H1 (cell line): ENCODE measurements at regions not wholly inside any gene's neighbourhood (a gene's known extent, or its start where the extent isn't known, plus 50 kb on each side); places are given as distances from the start of the nearest gene placed in this dataset.

ENCODE experiments used
- CTCF ChIA-PET: fragments of 300-600 bp; sonication (Branson Sonifier 250); formaldehyde crosslinking; loops from one replicate; lab custom pipeline; 2021; ENCODE audit not compliant: partially characterized antibody; lab: Charles Lee
- POLR2A ChIA-PET: fragments of 300-600 bp; sonication (Branson Sonifier 250); formaldehyde crosslinking; loops from one replicate; lab custom pipeline; 2021; ENCODE audit warnings: inconsistent platforms; ENCODE audit not compliant: partially characterized antibody; lab: Charles Lee
- DNase-seq, 2 experiments: peaks; one replicate each; pipeline versions ENCODE4 v3.0.0 to v3.0.0-alpha.2; 2010 to 2022; ENCODE audit warnings: low spot score in 2 of 2, low read depth in 1 of 2, mixed read lengths in 1 of 2
- FAIRE-seq: peaks from 2 replicates; lab custom pipeline; 2011; peaks lifted over from hg19 to GRCh38; lab: Jason Lieb, UNC
- H2AFZ ChIP-seq: 2 replicates; pipeline ENCODE4 v1.8.1; 2012; ENCODE audit warnings: low read length, inconsistent platforms
- H2AK5ac ChIP-seq: 2 replicates; pipeline ENCODE4 v1.6.1; 2013; ENCODE audit warnings: low read depth, low read length
- H2BK120ac ChIP-seq: replicated peaks from 2 replicates; pipeline ENCODE3; 2013; ENCODE audit warnings: low read depth, low read length, inconsistent platforms
- H2BK12ac ChIP-seq: 2 replicates; pipeline ENCODE4 v1.6.1; 2013; ENCODE audit warnings: low read depth, low read length
- H2BK15ac ChIP-seq: 2 replicates; pipeline ENCODE4 v1.6.1; 2013; ENCODE audit warnings: low read length
- H2BK20ac ChIP-seq: 2 replicates; pipeline ENCODE4 v1.6.1; 2013; ENCODE audit warnings: low read length
- H2BK5ac ChIP-seq: 2 replicates; pipeline ENCODE4 v1.6.1; 2013; ENCODE audit warnings: low read depth, low read length
- H3K14ac ChIP-seq: 2 replicates; pipeline ENCODE4 v1.6.1; 2013; ENCODE audit warnings: inconsistent platforms; ENCODE audit not compliant: insufficient read length
- H3K18ac ChIP-seq: 2 replicates; pipeline ENCODE4 v1.6.1; 2013; ENCODE audit warnings: low read length; ENCODE audit errors: extremely low read depth
- H3K23ac ChIP-seq: 2 replicates; pipeline ENCODE4 v1.6.1; 2013; ENCODE audit warnings: inconsistent platforms; ENCODE audit not compliant: insufficient read length
- H3K23me2 ChIP-seq: 2 replicates; pipeline ENCODE4 v1.6.1; 2013; ENCODE audit warnings: low read depth, low read length
- H3K27ac ChIP-seq: 2 replicates; pipeline ENCODE4 v1.6.1; 2011; ENCODE audit warnings: low read depth, low read length, inconsistent platforms
- H3K27me3 ChIP-seq, 4 experiments: replicated peaks in 1 of 4; 1 replicate in 1 of 4; 2 replicates in 3 of 4; pipeline versions ENCODE4 v1.6.1 to v1.8.1; 2011 to 2013; ENCODE audit warnings: low read length in 3 of 4, mild to moderate bottlenecking in 3 of 4, inconsistent platforms in 2 of 4, mixed read lengths in 2 of 4, moderate library complexity in 1 of 4; ENCODE audit not compliant: control insufficient read depth in 3 of 4, insufficient read depth in 3 of 4; ENCODE audit errors: extremely low read depth in 1 of 4
- H3K36me3 ChIP-seq, 4 experiments: 2 replicates each; pipeline versions ENCODE4 v1.6.1 to v1.8.1; 2011 to 2013; ENCODE audit warnings: mild to moderate bottlenecking in 4 of 4, low read length in 3 of 4, moderate library complexity in 2 of 4, control low read depth in 1 of 4, inconsistent platforms in 1 of 4; ENCODE audit not compliant: insufficient read depth in 4 of 4, control insufficient read depth in 2 of 4
- H3K4ac ChIP-seq: replicated peaks from 2 replicates; pipeline ENCODE3; 2013; ENCODE audit warnings: low read length, low read depth, mixed read lengths, inconsistent platforms; ENCODE audit not compliant: insufficient read length
- H3K4me1 ChIP-seq, 4 experiments: replicated peaks in 1 of 4; 1 replicate in 1 of 4; 2 replicates in 3 of 4; pipeline versions ENCODE4 v1.6.1 to v1.8.1; 2011 to 2013; ENCODE audit warnings: low read length in 3 of 4, inconsistent platforms in 2 of 4, mixed read lengths in 1 of 4; ENCODE audit not compliant: insufficient read depth in 4 of 4, control insufficient read depth in 3 of 4
- H3K4me2 ChIP-seq, 2 experiments: 2 replicates each; pipeline versions ENCODE4 v1.6.1 to v1.8.1; 2011 to 2013; ENCODE audit warnings: low read depth in 2 of 2, low read length in 2 of 2, control low read depth in 1 of 2, inconsistent platforms in 1 of 2, mild to moderate bottlenecking in 1 of 2; ENCODE audit not compliant: insufficient read depth in 1 of 2
- H3K4me3 ChIP-seq, 4 experiments: fragments of 200-600, 300-600 bp in 1 of 4; sonication (generic), shearing (Covaris generic), sonication (Bioruptor Twin) in 1 of 4; 2 replicates each; pipeline versions ENCODE4 v1.5.1 to v1.8.1; 2011 to 2016; ENCODE audit warnings: low read length in 4 of 4, low read depth in 3 of 4, control low read depth in 2 of 4, inconsistent platforms in 2 of 4, mild to moderate bottlenecking in 2 of 4, mixed read lengths in 1 of 4, moderate library complexity in 1 of 4; ENCODE audit not compliant: insufficient read depth in 2 of 4; ENCODE audit errors: extremely low read depth in 1 of 4
- H3K56ac ChIP-seq: replicated peaks from 2 replicates; pipeline ENCODE3; 2013; ENCODE audit warnings: low read depth, mild to moderate bottlenecking, mixed read lengths, low read length, inconsistent platforms; ENCODE audit not compliant: insufficient read length
- H3K79me1 ChIP-seq: 2 replicates; pipeline ENCODE4 v1.6.1; 2013; ENCODE audit warnings: low read depth, low read length, control low read depth
- H3K79me2 ChIP-seq, 2 experiments: 2 replicates each; pipeline versions ENCODE4 v1.6.1 to v1.8.1; 2012 to 2013; ENCODE audit warnings: low read length in 2 of 2, mild to moderate bottlenecking in 2 of 2, inconsistent platforms in 1 of 2; ENCODE audit not compliant: insufficient read depth in 2 of 2, control insufficient read depth in 1 of 2
- H3K9ac ChIP-seq, 4 experiments: replicated peaks in 1 of 4; 1 replicate in 1 of 4; 2 replicates in 3 of 4; pipeline versions ENCODE4 v1.6.1 to v1.8.1; 2011 to 2013; ENCODE audit warnings: low read depth in 3 of 4, low read length in 3 of 4, control low read depth in 2 of 4, mild to moderate bottlenecking in 2 of 4, moderate library complexity in 2 of 4, inconsistent platforms in 1 of 4; ENCODE audit errors: extremely low read depth in 1 of 4
- H3K9me3 ChIP-seq, 2 experiments: 2 replicates each; pipeline versions ENCODE4 v1.6.1 to v1.8.1; 2012 to 2013; ENCODE audit warnings: mild to moderate bottlenecking in 2 of 2, moderate library complexity in 2 of 2, control low read depth in 1 of 2, inconsistent platforms in 1 of 2, low read depth in 1 of 2, low read length in 1 of 2, mixed read lengths in 1 of 2; ENCODE audit not compliant: insufficient read depth in 2 of 2
- H4K20me1 ChIP-seq, 2 experiments: replicated peaks in 1 of 2; 2 replicates each; pipeline versions ENCODE3 to v1.8.1; 2011 to 2013; ENCODE audit warnings: inconsistent platforms in 2 of 2, low read length in 2 of 2, mild to moderate bottlenecking in 1 of 2; ENCODE audit not compliant: insufficient read depth in 2 of 2, control insufficient read depth in 1 of 2
- H4K5ac ChIP-seq: 2 replicates; pipeline ENCODE4 v1.6.1; 2013; ENCODE audit warnings: low read length, low read depth, mixed read lengths, inconsistent platforms; ENCODE audit not compliant: insufficient read length
- H4K8ac ChIP-seq: 2 replicates; pipeline ENCODE4 v1.8.0; 2013; ENCODE audit warnings: mild to moderate bottlenecking, moderate library complexity, low read length, inconsistent platforms; ENCODE audit not compliant: insufficient read depth; ENCODE audit errors: extremely low read depth
- H4K91ac ChIP-seq: replicated peaks from 2 replicates; pipeline ENCODE3; 2013; ENCODE audit warnings: low read length, mixed read lengths, inconsistent platforms; ENCODE audit not compliant: insufficient read length
- BCL11A ChIP-seq, 2 experiments: IDR thresholded peaks; one replicate each; pipeline ENCODE4 v1.6.1; 2011; ENCODE audit warnings: low read depth in 2 of 2, low read length in 2 of 2, mild to moderate bottlenecking in 2 of 2
- BRCA1 ChIP-seq: IDR thresholded peaks from 2 replicates; pipeline ENCODE4 v1.6.1; 2012; ENCODE audit warnings: low read depth, low read length, improper control_type of control experiment
- CBX5 ChIP-seq: fragments of 300-800, 300-1000 bp; sonication (generic); IDR thresholded peaks from 2 replicates; pipeline ENCODE4 v1.7.1; 2016; ENCODE audit warnings: antibody characterized with exemption, low read length, low read depth
- CEBPB ChIP-seq: IDR thresholded peaks from 2 replicates; pipeline ENCODE4 v1.6.1; 2012; ENCODE audit warnings: low read depth, low read length
- CHD1 ChIP-seq: IDR thresholded peaks from 2 replicates; pipeline ENCODE4 v1.6.1; 2012; ENCODE audit warnings: low read depth, low read length, improper control_type of control experiment
- CHD2 ChIP-seq: IDR thresholded peaks from 2 replicates; pipeline ENCODE4 v1.6.1; 2012; ENCODE audit warnings: low read length, improper control_type of control experiment
- FOSL1 ChIP-seq: IDR thresholded peaks from 2 replicates; pipeline ENCODE4 v1.6.1; 2011; ENCODE audit warnings: mild to moderate bottlenecking, low read depth, low read length, moderate library complexity; ENCODE audit not compliant: insufficient read depth
- HDAC2 ChIP-seq, 2 experiments: fragments of 300-600 bp in 1 of 2; sonication (generic) in 1 of 2; IDR thresholded peaks; 2 replicates each; pipeline ENCODE4 v1.6.1; 2011 to 2012; ENCODE audit warnings: low read depth in 2 of 2, low read length in 2 of 2, mild to moderate bottlenecking in 2 of 2, moderate library complexity in 2 of 2, borderline replicate concordance in 1 of 2, inconsistent platforms in 1 of 2
- JUND ChIP-seq: IDR thresholded peaks from 2 replicates; pipeline ENCODE4 v1.6.1; 2011; ENCODE audit warnings: mild to moderate bottlenecking, improper control_type of control experiment, low read length
- RBBP5 ChIP-seq: IDR thresholded peaks from 2 replicates; pipeline ENCODE4 v1.7.1; 2012; ENCODE audit warnings: low read depth, mild to moderate bottlenecking, inconsistent platforms, low read length, moderate library complexity, borderline replicate concordance
- RNF2 ChIP-seq: fragments of 200-900, 300-1000 bp; sonication (generic); IDR thresholded peaks from 2 replicates; pipeline ENCODE4 v1.7.1; 2016; ENCODE audit warnings: borderline replicate concordance, low read depth, mild to moderate bottlenecking, antibody characterized with exemption, low read length; ENCODE audit not compliant: poor library complexity, severe bottlenecking; ENCODE audit errors: missing control alignments
- SIN3A ChIP-seq, 2 experiments: IDR thresholded peaks in 1 of 2; conservative IDR thresholded peaks in 1 of 2; 2 replicates each; pipeline ENCODE4 v1.6.1; 2011 to 2012; ENCODE audit warnings: low read length in 2 of 2, improper control_type of control experiment in 1 of 2, low read depth in 1 of 2, mild to moderate bottlenecking in 1 of 2
- SIX5 ChIP-seq: IDR thresholded peaks from 2 replicates; pipeline ENCODE4 v1.6.1; 2011; ENCODE audit warnings: mild to moderate bottlenecking, low read depth, low read length
- SUZ12 ChIP-seq: fragments of 200-600 bp; sonication (generic); IDR thresholded peaks from 2 replicates; pipeline ENCODE4 v1.6.1; 2012; ENCODE audit warnings: mild to moderate bottlenecking, inconsistent platforms, low read length, moderate library complexity, mixed read lengths
- TEAD4 ChIP-seq: IDR thresholded peaks from 2 replicates; pipeline ENCODE4 v1.6.1; 2012; ENCODE audit warnings: low read depth, low read length, inconsistent platforms, mixed read lengths
- WGBS, 2 experiments: shearing (Covaris generic) in 1 of 2; methylation state at CpG; one replicate each; pipeline versions ENCODE4 v1.1.6 to v1.1.7; 2013 to 2015; ENCODE audit warnings: low lambda C conversion rate in 2 of 2, mixed read lengths in 2 of 2, inconsistent platforms in 1 of 2, low coverage in 1 of 2, missing lambda C conversion rate in 1 of 2; ENCODE audit not compliant: insufficient replicate concordance in 2 of 2, insufficient coverage in 1 of 2, insufficient read length in 1 of 2; ENCODE audit errors: extremely low coverage in 1 of 2, missing lambda C conversion rate in 1 of 2; 5-methylcytosine and 5-hydroxymethylcytosine counted together

- Histone ChIP-seq H3K4me1 (no peaks in the 10 kb centered on the region), H3K4me3 (no peak overlapping the region), H2BK20ac (no peak overlapping the region), H3K9me3 (no peaks in the 10 kb centered on the region), H2BK15ac (no peak overlapping the region), H2AFZ (no peak overlapping the region), H3K9ac (no peak overlapping the region), H3K56ac (no peak overlapping the region), H3K18ac (no peak overlapping the region), H4K91ac (no peak overlapping the region), H3K23ac (no peak overlapping the region), H2AK5ac (no peak overlapping the region), H2BK5ac (no peak overlapping the region), H4K8ac (no peak overlapping the region), H3K36me3 (no peaks in the 10 kb centered on the region), H4K5ac (no peak overlapping the region), H2BK12ac (no peak overlapping the region), H4K20me1 (no peaks in the 10 kb centered on the region), H3K79me2 (no peaks in the 10 kb centered on the region), H3K14ac (no peak overlapping the region), H3K27me3 (no peaks in the 10 kb centered on the region), H3K4me2 (no peak overlapping the region), H3K23me2 (no peaks in the 10 kb centered on the region; the same call in 1 of the 2 replicates), H2BK120ac (no peak overlapping the region), H3K27ac (no peak overlapping the region), H3K79me1 (no peaks in the 10 kb centered on the region), H3K4ac (no peak overlapping the region)
- POLR2A ChIA-PET, result no interaction called here
- WGBS, 2 experiments, result 82% methylated on average over 2 of the region's 2 CpGs; no CpG with 5 or more reads in 1 of the 2 experiments
- FAIRE-seq (no peak), DNase-seq (no peak)
- CTCF ChIA-PET, result no interaction called here
- TF ChIP-seq CEBPB, result no peak
- TF ChIP-seq SUZ12, result no peak
- TF ChIP-seq FOSL1, result no peak
- TF ChIP-seq JUND, result no peak
- TF ChIP-seq CHD2, result no peak
- no peak for TF ChIP-seq TEAD4
- TF ChIP-seq RBBP5, result no peak
- no peak for TF ChIP-seq RNF2
- TF ChIP-seq HDAC2 (IDR thresholded peaks at IDR 0.05; ENCODE audit: borderline replicate concordance in 1 of 2, low read depth in 2 of 2, low read length in 2 of 2), result no peak
- no peak for TF ChIP-seq CHD1
- TF ChIP-seq BCL11A (IDR thresholded peaks at IDR 0.05; ENCODE audit: low read depth in 2 of 2, low read length in 2 of 2), result no peak
- no peak for TF ChIP-seq BRCA1
- no peak for TF ChIP-seq SIN3A (conservative IDR thresholded peaks at IDR 0.05 in 1 of 2, IDR thresholded peaks at IDR 0.05 in 1 of 2; ENCODE audit: low read depth in 1 of 2, low read length in 2 of 2)
- no peak for TF ChIP-seq CBX5
- TF ChIP-seq SIX5, result no peak
These were observed 289.2 kb downstream of the TBX15 start for GRCh38 chr1:118698911-118699310.
